GM20000 (cell line): ENCODE measurements at regions not wholly inside any gene's neighbourhood (a gene's known extent, or its start where the extent isn't known, plus 50 kb on each side); places are given as distances from the start of the nearest gene placed in this dataset.

Source experiments
- DNase-seq: peaks from one replicate; pipeline ENCODE4 v3.0.0; 2012; ENCODE audit warnings: low spot score
- CTCF ChIP-seq: IDR thresholded peaks from 2 replicates; pipeline ENCODE4 v1.5.1; 2012; ENCODE audit warnings: mild to moderate bottlenecking, control low read depth; ENCODE audit errors: extremely low read depth, missing control alignments

GRCh38 chr10:15453457-15453856 is 82.4 kb upstream of the FAM171A1 start:
- TF ChIP-seq CTCF = no peak
- DNase-seq = no peak

- no peak for TF ChIP-seq CTCF
- no peak for DNase-seq
These were observed 81.5 kb upstream of the FAM171A1 start for GRCh38 chr10:15452545-15452944.

GRCh38 chr10:15451137-15452094 is 80.3 kb upstream of the FAM171A1 start:
- DNase-seq = no peak
- TF ChIP-seq CTCF = no peak

GRCh38 chr10:15448598-15448997 is 77.5 kb upstream of the FAM171A1 start:
- no peak for DNase-seq
- no peak for TF ChIP-seq CTCF

GRCh38 chr10:15445006-15445390 is 73.9 kb upstream of the FAM171A1 start:
- TF ChIP-seq CTCF = no peak
- DNase-seq = no peak

- no peak for DNase-seq
- TF ChIP-seq CTCF = no peak
These were observed 73.3 kb upstream of the FAM171A1 start for GRCh38 chr10:15444105-15445005.

GRCh38 chr10:15442056-15442455 is 71.0 kb upstream of the FAM171A1 start:
- DNase-seq = no peak
- TF ChIP-seq CTCF = no peak
